GM12878 (cell line): ENCODE measurements at regions not wholly inside any gene's neighbourhood (a gene's known extent, or its start where the extent isn't known, plus 50 kb on each side); places are given as distances from the start of the nearest gene placed in this dataset.

ENCODE experiments used
- ATAC-seq: fragments of 200-7000 bp; cut with Tn5 transposase; 3 replicates; pipeline ENCODE4 v1.9.1; 2020; ENCODE audit warnings: mild to moderate bottlenecking, moderate library complexity
- BruUV-seq: library from RNA; stranded (reverse); fragments of 400-500 nt; replicated peaks from 2 replicates; lab custom pipeline; 2021; lab: Mats Ljungman, UMichigan
- CTCF ChIA-PET: fragments of 300-600 bp; sonication (Branson Sonifier 250); formaldehyde crosslinking; extraction: SDS; loops from one replicate; lab custom pipeline; 2021; ENCODE audit warnings: inconsistent platforms; lab: Yijun Ruan, JAX
- POLR2A ChIA-PET: fragments of 350-600 bp; formaldehyde crosslinking; extraction: SDS; loops from one replicate; lab custom pipeline; 2021; ENCODE audit warnings: inconsistent platforms; lab: Charles Lee
- RAD21 ChIA-PET: fragments of 300-600 bp; sonication (Branson Sonifier 250); formaldehyde crosslinking; loops from one replicate; lab custom pipeline; 2023; ENCODE audit warnings: antibody characterized with exemption; ENCODE audit not compliant: unreplicated experiment; lab: Charles Lee
- SMC1A ChIA-PET: fragments of 300-600 bp; sonication (Branson Sonifier 250); formaldehyde crosslinking; loops from one replicate; lab custom pipeline; 2023; ENCODE audit not compliant: unreplicated experiment, uncharacterized antibody; lab: Charles Lee
- DNase-seq: peaks from one replicate; pipeline ENCODE4 v3.0.0-alpha.2; 2011; ENCODE audit warnings: low read depth, low spot score
- FAIRE-seq: peaks from 3 replicates; lab custom pipeline; 2011; peaks lifted over from hg19 to GRCh38; lab: Jason Lieb, UNC
- H2AFZ ChIP-seq: 2 replicates; pipeline ENCODE4 v1.6.0; 2011; ENCODE audit warnings: low read depth, low read length, control low read depth; ENCODE audit not compliant: control insufficient read depth
- H3K27ac ChIP-seq: 2 replicates; pipeline ENCODE4 v1.5.1; 2011; ENCODE audit warnings: control low read depth; ENCODE audit not compliant: control insufficient read depth, insufficient read depth
- H3K27me3 ChIP-seq, 2 experiments: replicated peaks in 1 of 2; 2 replicates each; pipeline versions ENCODE4 v1.6.0 to v1.6.1; 2011; ENCODE audit warnings: low read length in 1 of 2; ENCODE audit not compliant: control insufficient read depth in 2 of 2, insufficient read depth in 2 of 2
- H3K36me3 ChIP-seq, 2 experiments: 2 replicates each; pipeline ENCODE4 v1.5.1; 2011; ENCODE audit warnings: low read length in 1 of 2; ENCODE audit not compliant: control insufficient read depth in 2 of 2, insufficient read depth in 2 of 2
- H3K4me1 ChIP-seq: 2 replicates; pipeline ENCODE4 v1.6.1; 2011; ENCODE audit warnings: mild to moderate bottlenecking, low read length, moderate library complexity, mixed read lengths; ENCODE audit not compliant: control insufficient read depth, insufficient read depth
- H3K4me2 ChIP-seq: 2 replicates; pipeline ENCODE4 v1.6.0; 2011; ENCODE audit warnings: control low read depth; ENCODE audit not compliant: control insufficient read depth, insufficient read depth
- H3K4me3 ChIP-seq: fragments of 200-600 bp; sonication (generic); 2 replicates; pipeline ENCODE4 v1.5.1; 2016
- H3K79me2 ChIP-seq: 2 replicates; pipeline ENCODE4 v1.6.0; 2011; ENCODE audit warnings: low read length; ENCODE audit not compliant: control insufficient read depth, insufficient read depth
- H3K9ac ChIP-seq: 2 replicates; pipeline ENCODE4 v1.8.0; 2011; ENCODE audit warnings: low read length, control low read depth, mixed read lengths; ENCODE audit not compliant: control insufficient read depth, insufficient read depth
- H3K9me3 ChIP-seq: replicated peaks from 3 replicates; pipeline ENCODE4 v1.5.1; 2011; ENCODE audit warnings: mild to moderate bottlenecking, low read length; ENCODE audit not compliant: control insufficient read depth, insufficient read depth
- H4K20me1 ChIP-seq: 2 replicates; pipeline ENCODE4 v1.6.0; 2011; ENCODE audit not compliant: control insufficient read depth, insufficient read depth
- CBFB ChIP-seq: IDR thresholded peaks from 2 replicates; pipeline ENCODE4 v1.6.1; 2016; ENCODE audit warnings: antibody characterized with exemption, low read depth
- CUX1 ChIP-seq: IDR thresholded peaks from 2 replicates; pipeline ENCODE4 v1.6.1; 2012; ENCODE audit warnings: improper control_type of control experiment, low read depth, low read length; ENCODE audit not compliant: insufficient replicate concordance
- E2F8 ChIP-seq: fragments of 450-650 bp; IDR thresholded peaks from 2 replicates; pipeline ENCODE4 v1.6.1; 2018; ENCODE audit warnings: mild to moderate bottlenecking, low read depth, moderate library complexity; ENCODE audit not compliant: partially characterized antibody
- EP300 ChIP-seq, 2 experiments: fragments of 150-350 bp in 1 of 2; IDR thresholded peaks; 2 replicates each; pipeline ENCODE4 v1.6.1; 2011 to 2012; ENCODE audit warnings: low read depth in 2 of 2, low read length in 2 of 2, borderline replicate concordance in 1 of 2, improper control_type of control experiment in 1 of 2, inconsistent platforms in 1 of 2; ENCODE audit not compliant: control insufficient read depth in 1 of 2
- FOS ChIP-seq: IDR thresholded peaks from 3 replicates; pipeline ENCODE4 v1.6.1; 2011; ENCODE audit warnings: borderline replicate concordance; ENCODE audit not compliant: insufficient read length; ENCODE audit errors: extremely low read depth
- IKZF1 ChIP-seq: fragments of 450-650 bp; conservative IDR thresholded peaks from 2 replicates; pipeline ENCODE4 v1.6.1; 2017; ENCODE audit warnings: antibody characterized with exemption, mild to moderate bottlenecking
- IRF4 ChIP-seq: IDR thresholded peaks from 2 replicates; pipeline ENCODE4 v1.6.1; 2011; ENCODE audit warnings: low read depth, low read length
- KAT2A ChIP-seq: conservative IDR thresholded peaks from 2 replicates; pipeline ENCODE4 v1.6.1; 2011; ENCODE audit warnings: low read depth, low read length; ENCODE audit not compliant: control insufficient read depth
- POLR2AphosphoS2 ChIP-seq: IDR thresholded peaks from 2 replicates; pipeline ENCODE4 v1.6.1; 2011; ENCODE audit warnings: low read depth, mild to moderate bottlenecking, low read length, improper control_type of control experiment, moderate library complexity
- ZNF24 ChIP-seq: fragments of 450-650 bp; IDR thresholded peaks from 2 replicates; pipeline ENCODE4 v1.6.1; 2017; ENCODE audit warnings: antibody characterized with exemption, mild to moderate bottlenecking
- ZNF622 ChIP-seq: fragments of 450-650 bp; IDR thresholded peaks from 2 replicates; pipeline ENCODE4 v1.6.1; 2017; ENCODE audit warnings: mild to moderate bottlenecking, inconsistent platforms
- ZZZ3 ChIP-seq: IDR thresholded peaks from 2 replicates; pipeline ENCODE4 v1.6.1; 2011; ENCODE audit warnings: low read depth; ENCODE audit not compliant: control insufficient read depth, insufficient read length
- WGBS: methylation state at CpG from one replicate; pipeline ENCODE4 v1.1.6; 2016; ENCODE audit warnings: low lambda C conversion rate; ENCODE audit not compliant: insufficient replicate concordance, insufficient coverage; ENCODE audit errors: missing lambda C conversion rate; 5-methylcytosine and 5-hydroxymethylcytosine counted together
- in situ Hi-C: fragments of 300-500 bp; cut with MboI; formaldehyde crosslinking; loops from 9 replicates; pipeline ENCODE4 v1.14.3; 2018; ENCODE audit warnings: mixed read lengths
- intact Hi-C: fragments of 100-400 bp; cut with micrococcal nuclease; formaldehyde crosslinking; loops from one replicate; pipeline ENCODE4 v1.14.2; 2022; ENCODE audit not compliant: unreplicated experiment
- TF ChIP-seq, protein P1 (sequence below), 3 experiments: IDR thresholded peaks in 2 of 3; conservative IDR thresholded peaks in 1 of 3; 2 replicates each; pipeline ENCODE4 v1.5.1; 2011; ENCODE audit warnings: low read depth in 3 of 3, low read length in 3 of 3, mild to moderate bottlenecking in 3 of 3, control low read depth in 2 of 3, moderate library complexity in 2 of 3, inconsistent platforms in 1 of 3, mixed read lengths in 1 of 3; ENCODE audit not compliant: control insufficient read depth in 2 of 3, insufficient read depth in 1 of 3; ENCODE audit errors: extremely low read depth in 1 of 3

DNA sequence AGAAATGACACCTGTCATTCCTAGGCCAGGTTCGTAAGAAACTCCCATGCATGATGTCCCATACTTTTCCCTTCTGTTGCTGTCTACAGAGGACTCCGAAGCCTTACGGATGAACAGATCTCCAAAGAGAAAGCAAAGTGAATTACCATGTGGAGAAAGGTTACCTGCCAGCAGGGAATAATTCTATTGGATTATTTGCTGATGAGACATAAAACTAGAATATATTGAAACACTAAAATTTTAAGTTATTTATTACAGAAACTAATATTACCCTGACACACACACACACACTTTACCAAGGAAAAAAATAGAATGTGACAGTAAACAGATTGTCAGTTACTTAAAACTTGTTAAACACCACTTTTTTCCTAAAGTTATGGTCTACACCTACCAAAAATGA, 452.7 kb upstream of the DAB2 start (continued):
- TF ChIP-seq CUX1 (no peak), E2F8 (no peak), CBFB (no peak)

- CTCF ChIA-PET, result no interaction called here
- no peaks in the 10 kb centered on the region for H3K36me3 ChIP-seq
- no peaks in the 10 kb centered on the region for H4K20me1 ChIP-seq
- in situ Hi-C loops, result no loop called here
- H3K9ac ChIP-seq, result no peak overlapping the region
- H3K4me2 ChIP-seq, result no peak overlapping the region
- FAIRE-seq (no peak), ATAC-seq (no peak), DNase-seq (no peak)
- H3K4me1 ChIP-seq, result no peaks in the 10 kb centered on the region
- intact Hi-C loops, result no loop called here
- no TSS peak for BruUV-seq
- no peak overlapping the region for H2AFZ ChIP-seq
- H3K27ac ChIP-seq, result no peak overlapping the region
- no peaks in the 10 kb centered on the region for H3K79me2 ChIP-seq
- no peaks in the 10 kb centered on the region for H3K27me3 ChIP-seq
- POLR2A ChIA-PET, result no interaction called here
- WGBS, result 0% methylated on average over 1 of the region's 1 CpG
- RAD21 ChIA-PET, result no interaction called here
- no peaks in the 10 kb centered on the region for H3K9me3 ChIP-seq
- TF ChIP-seq EP300 (IDR thresholded peaks at IDR 0.05; ENCODE audit: borderline replicate concordance in 1 of 2, control insufficient read depth in 1 of 2, low read depth in 2 of 2, low read length in 2 of 2) (no peak), FOS (no peak), ZNF24 (no peak), ZZZ3 (no peak), IRF4 (no peak), KAT2A (no peak), IKZF1 (no peak), POLR2AphosphoS2 (no peak), ZNF622 (no peak)
- TF ChIP-seq, protein P1, sequence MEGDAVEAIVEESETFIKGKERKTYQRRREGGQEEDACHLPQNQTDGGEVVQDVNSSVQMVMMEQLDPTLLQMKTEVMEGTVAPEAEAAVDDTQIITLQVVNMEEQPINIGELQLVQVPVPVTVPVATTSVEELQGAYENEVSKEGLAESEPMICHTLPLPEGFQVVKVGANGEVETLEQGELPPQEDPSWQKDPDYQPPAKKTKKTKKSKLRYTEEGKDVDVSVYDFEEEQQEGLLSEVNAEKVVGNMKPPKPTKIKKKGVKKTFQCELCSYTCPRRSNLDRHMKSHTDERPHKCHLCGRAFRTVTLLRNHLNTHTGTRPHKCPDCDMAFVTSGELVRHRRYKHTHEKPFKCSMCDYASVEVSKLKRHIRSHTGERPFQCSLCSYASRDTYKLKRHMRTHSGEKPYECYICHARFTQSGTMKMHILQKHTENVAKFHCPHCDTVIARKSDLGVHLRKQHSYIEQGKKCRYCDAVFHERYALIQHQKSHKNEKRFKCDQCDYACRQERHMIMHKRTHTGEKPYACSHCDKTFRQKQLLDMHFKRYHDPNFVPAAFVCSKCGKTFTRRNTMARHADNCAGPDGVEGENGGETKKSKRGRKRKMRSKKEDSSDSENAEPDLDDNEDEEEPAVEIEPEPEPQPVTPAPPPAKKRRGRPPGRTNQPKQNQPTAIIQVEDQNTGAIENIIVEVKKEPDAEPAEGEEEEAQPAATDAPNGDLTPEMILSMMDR (IDR thresholded peaks at IDR 0.05 in 2 of 3, conservative IDR thresholded peaks at IDR 0.05 in 1 of 3; ENCODE audit: control insufficient read depth in 2 of 3, extremely low read depth in 1 of 3, insufficient read depth in 1 of 3, low read depth in 3 of 3, low read length in 3 of 3), result no peak
- SMC1A ChIA-PET, result no interaction called here
- no peak overlapping the region for H3K4me3 ChIP-seq
Observed at GRCh38 chr5:39876146-39876545, 451.4 kb upstream of the DAB2 start.
